HFF-Myc (cell line): ENCODE measurements at regions not wholly inside any gene's neighbourhood (a gene's known extent, or its start where the extent isn't known, plus 50 kb on each side); places are given as distances from the start of the nearest gene placed in this dataset.

Source experiments
- DNase-seq: peaks from one replicate; pipeline ENCODE4 v3.0.0-alpha.2; 2011; ENCODE audit warnings: low read depth; ENCODE audit errors: extremely low read depth
- H3K4me3 ChIP-seq: replicated peaks from 2 replicates; pipeline ENCODE4 v1.5.1; 2011; ENCODE audit warnings: low read depth, mild to moderate bottlenecking, control low read depth, low read length
- TF ChIP-seq, protein P1 (sequence below): IDR thresholded peaks from 2 replicates; pipeline ENCODE4 v1.5.1; 2012; ENCODE audit warnings: mild to moderate bottlenecking, low read depth, low read length, control low read depth; ENCODE audit errors: missing control alignments

DNA sequence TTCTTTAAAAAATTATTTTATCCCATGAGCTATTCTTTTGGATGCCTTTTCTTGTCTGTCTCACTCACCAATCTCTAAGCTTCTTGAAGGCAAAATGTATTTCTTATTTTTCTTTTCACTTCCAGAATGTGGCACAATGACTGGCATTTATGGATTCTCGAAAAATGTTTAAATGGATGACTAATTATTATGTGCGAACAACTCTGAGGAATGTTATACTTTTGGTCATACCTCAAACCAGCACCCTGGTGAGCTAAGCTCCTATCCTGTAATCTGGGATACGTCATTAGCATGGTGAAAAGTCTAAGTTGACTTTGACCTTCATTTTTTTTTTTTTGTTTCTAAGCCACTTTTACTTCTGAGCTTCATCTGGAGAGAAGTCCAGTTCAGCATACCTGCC, 214.0 kb upstream of the CEP162 start:
- TF ChIP-seq, protein P1, sequence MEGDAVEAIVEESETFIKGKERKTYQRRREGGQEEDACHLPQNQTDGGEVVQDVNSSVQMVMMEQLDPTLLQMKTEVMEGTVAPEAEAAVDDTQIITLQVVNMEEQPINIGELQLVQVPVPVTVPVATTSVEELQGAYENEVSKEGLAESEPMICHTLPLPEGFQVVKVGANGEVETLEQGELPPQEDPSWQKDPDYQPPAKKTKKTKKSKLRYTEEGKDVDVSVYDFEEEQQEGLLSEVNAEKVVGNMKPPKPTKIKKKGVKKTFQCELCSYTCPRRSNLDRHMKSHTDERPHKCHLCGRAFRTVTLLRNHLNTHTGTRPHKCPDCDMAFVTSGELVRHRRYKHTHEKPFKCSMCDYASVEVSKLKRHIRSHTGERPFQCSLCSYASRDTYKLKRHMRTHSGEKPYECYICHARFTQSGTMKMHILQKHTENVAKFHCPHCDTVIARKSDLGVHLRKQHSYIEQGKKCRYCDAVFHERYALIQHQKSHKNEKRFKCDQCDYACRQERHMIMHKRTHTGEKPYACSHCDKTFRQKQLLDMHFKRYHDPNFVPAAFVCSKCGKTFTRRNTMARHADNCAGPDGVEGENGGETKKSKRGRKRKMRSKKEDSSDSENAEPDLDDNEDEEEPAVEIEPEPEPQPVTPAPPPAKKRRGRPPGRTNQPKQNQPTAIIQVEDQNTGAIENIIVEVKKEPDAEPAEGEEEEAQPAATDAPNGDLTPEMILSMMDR: no peak
- no peak overlapping the region for H3K4me3 ChIP-seq
- DNase-seq: no peak

DNA sequence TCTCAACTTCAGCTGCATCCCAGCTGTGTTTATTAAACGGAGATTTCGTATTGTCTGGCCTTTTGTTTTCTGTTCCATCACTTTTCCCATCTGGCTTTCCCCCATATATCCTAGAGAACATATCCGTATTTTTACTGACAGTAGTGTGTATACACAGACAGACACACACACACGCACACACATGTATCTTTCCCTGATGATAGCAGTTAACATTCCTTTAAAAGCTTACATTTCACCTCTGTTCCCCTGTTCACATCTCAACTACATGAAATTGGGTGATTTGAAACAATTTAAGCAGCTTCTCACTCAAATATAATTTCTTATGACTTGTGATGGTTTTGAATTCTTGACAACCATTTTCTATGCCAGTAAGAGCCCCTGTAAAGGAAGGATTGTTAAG, 207.1 kb upstream of the CEP162 start:
- TF ChIP-seq, protein P1: no peak
- no peak for DNase-seq

DNA sequence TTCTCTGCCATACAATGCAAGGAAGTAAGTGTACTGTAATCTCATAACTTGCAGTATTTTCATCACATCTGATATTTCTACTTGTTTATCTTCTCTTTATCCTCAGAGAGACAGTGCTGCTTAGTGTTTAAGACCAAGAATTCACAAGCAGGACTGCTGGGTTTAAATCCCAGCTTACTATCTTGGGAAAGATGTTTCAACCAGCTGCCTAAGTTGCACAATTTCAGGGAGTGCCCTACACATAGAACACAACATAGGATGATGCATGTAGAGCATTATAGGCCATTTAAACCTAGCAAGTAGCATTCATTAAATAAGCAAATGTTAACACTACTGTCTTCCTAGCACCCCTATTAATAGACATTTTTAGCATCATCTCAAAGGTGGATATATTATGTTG, 205.2 kb upstream of the CEP162 start:
- no peak for DNase-seq
- H3K4me3 ChIP-seq: no peak overlapping the region
- TF ChIP-seq, protein P1: no peak

More for the DNA sequence above, 207.1 kb upstream of the CEP162 start:
- H3K4me3 ChIP-seq: no peak overlapping the region

GRCh38 chr6:84428300-84428907, 201.0 kb upstream of the CEP162 start:
- TF ChIP-seq, protein P1: peak; percentile 90
- peak; percentile 29 for DNase-seq
- no peak overlapping the region for H3K4me3 ChIP-seq

- H3K4me3 ChIP-seq: no peak overlapping the region
- TF ChIP-seq, protein P1: no peak
- DNase-seq: no peak
Measured at GRCh38 chr6:84425971-84426705, 198.7 kb upstream of the CEP162 start.

DNA sequence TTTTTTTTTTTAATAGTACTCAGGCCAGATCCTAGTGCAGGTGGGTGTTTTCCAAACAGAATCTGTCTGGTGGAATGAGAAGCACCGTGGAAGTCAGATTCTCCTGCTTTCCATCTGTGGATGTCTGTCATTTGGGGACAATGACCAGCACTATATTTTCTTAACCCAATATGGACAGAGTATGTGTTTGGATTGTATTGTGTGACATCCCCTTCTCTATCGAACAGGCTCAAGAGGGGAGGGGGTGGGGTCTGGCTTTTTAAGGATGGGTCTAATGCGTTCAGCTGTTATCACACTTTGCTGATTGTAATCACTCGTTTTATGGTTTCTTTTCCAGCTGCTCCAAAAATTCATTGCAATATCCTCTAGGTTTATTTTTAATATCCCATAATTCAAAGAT, 197.5 kb upstream of the CEP162 start:
- TF ChIP-seq, protein P1: no peak
- no peak for DNase-seq
- H3K4me3 ChIP-seq: no peak overlapping the region
